Epithelial cell of esophagus (primary cell): ENCODE measurements at regions not wholly inside any gene's neighbourhood (a gene's known extent, or its start where the extent isn't known, plus 50 kb on each side); places are given as distances from the start of the nearest gene placed in this dataset.

Experiments used
- DNase-seq: peaks from one replicate; pipeline ENCODE4 v3.0.0; 2010; ENCODE audit warnings: low read depth
- H3K4me3 ChIP-seq: 2 replicates; pipeline ENCODE4 v1.5.1; 2011; ENCODE audit warnings: mild to moderate bottlenecking, low read length, control low read depth
- TF ChIP-seq, protein P1 (sequence below): IDR thresholded peaks from 2 replicates; pipeline ENCODE4 v1.5.1; 2011; ENCODE audit warnings: low read depth, mild to moderate bottlenecking, low read length, control low read depth, inconsistent platforms; ENCODE audit not compliant: insufficient read depth; ENCODE audit errors: missing control alignments

DNA sequence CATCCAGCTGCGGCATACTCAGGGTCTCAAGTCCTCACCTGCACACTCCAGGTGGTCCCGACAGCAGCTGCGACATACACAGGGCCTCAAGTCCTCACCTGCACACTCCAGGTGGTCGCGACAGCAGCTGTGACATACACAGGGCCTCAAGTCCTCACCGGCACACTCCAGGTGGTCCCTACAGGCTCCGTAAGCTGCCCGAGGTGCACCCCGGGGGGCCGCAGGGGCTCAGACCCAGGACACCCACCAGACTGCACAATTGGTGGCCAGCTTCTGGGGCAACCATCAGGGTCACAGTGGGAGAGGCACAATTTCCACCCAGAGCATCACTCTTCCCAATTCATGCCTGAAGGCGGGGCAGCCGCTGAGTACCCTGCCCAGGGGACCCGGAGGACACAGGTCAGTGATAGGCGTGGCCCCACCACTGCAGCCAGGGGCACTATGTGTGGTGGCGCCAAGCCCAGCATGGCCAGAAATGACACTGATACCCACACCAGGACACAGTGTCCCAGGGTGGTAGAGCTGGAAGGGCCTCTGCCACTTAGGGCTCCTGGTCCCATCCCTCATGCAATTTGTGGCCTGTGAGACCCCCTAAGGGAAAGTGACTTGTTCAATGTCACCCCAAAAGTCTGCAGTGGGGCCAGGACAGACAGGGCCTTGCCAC lies 57.5 kb upstream of the ZNF469 start:
- no peak for DNase-seq
- TF ChIP-seq, protein P1, sequence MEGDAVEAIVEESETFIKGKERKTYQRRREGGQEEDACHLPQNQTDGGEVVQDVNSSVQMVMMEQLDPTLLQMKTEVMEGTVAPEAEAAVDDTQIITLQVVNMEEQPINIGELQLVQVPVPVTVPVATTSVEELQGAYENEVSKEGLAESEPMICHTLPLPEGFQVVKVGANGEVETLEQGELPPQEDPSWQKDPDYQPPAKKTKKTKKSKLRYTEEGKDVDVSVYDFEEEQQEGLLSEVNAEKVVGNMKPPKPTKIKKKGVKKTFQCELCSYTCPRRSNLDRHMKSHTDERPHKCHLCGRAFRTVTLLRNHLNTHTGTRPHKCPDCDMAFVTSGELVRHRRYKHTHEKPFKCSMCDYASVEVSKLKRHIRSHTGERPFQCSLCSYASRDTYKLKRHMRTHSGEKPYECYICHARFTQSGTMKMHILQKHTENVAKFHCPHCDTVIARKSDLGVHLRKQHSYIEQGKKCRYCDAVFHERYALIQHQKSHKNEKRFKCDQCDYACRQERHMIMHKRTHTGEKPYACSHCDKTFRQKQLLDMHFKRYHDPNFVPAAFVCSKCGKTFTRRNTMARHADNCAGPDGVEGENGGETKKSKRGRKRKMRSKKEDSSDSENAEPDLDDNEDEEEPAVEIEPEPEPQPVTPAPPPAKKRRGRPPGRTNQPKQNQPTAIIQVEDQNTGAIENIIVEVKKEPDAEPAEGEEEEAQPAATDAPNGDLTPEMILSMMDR, result no peak
- no peak overlapping the region for H3K4me3 ChIP-seq

DNA sequence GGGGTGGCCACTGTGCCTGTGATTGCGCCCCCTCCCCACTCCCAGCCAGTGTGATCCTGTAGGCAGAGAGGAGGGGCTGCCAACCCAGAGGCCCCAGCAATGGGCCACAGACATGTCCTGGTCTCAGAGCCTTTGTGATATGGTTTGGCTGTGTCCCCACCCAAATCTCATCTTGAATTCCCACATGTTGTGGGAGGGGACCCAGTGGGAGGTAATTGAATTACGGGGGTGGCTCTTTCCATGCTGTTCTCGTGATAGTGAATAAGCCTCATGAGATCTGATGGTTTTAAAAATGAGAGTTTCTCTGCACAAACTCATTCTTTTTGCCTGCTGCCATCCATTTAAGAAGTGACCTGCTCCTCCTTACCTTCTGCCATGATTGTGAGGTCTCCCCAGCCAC lies 56.8 kb upstream of the ZNF469 start:
- TF ChIP-seq, protein P1, result no peak
- no peak for DNase-seq
- no peak overlapping the region for H3K4me3 ChIP-seq

DNA sequence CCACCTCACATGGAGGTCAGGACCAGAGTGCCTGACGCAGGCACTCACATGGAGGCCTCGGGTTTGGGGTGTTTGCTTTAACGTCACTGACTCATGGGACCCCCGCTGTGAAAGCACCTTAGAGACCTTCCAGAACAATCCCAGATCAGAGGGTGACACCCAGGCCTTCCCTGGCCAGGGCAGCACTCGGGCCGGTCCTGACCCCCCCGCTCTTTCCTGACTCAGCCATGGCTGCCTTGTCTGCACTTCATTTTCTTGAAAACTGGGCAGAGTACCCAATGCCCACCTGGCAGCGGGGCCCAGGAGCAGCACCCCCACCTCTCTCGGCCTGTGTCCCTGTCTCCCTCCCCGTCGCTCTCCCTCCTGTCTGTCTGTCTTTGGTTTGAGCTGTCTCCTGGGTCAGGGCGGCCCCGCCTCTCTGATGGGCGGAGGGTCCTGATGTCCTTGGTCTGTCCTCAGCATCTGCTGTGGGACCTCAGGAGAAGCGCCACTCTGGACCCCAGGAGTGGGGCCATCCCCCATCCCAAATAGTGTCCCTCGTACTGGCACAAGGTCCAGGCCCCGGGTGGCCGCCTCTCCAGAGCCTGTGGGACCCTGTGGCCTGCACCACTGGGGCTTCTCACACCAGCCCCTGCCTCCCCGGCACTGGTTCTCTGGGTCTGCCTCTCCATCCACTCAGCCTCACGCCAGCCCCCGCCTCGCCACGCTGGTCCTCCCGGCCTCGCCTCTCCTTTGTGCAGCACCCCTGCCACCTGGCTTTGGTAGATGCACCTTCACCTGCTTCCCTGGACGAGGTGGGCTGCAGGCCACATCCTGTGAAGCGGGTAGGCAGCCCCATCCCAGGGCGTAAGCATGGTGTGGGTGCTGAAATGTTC lies 55.9 kb upstream of the ZNF469 start:
- TF ChIP-seq, protein P1, result no peak
- no peak overlapping the region for H3K4me3 ChIP-seq
- no peak for DNase-seq

DNA sequence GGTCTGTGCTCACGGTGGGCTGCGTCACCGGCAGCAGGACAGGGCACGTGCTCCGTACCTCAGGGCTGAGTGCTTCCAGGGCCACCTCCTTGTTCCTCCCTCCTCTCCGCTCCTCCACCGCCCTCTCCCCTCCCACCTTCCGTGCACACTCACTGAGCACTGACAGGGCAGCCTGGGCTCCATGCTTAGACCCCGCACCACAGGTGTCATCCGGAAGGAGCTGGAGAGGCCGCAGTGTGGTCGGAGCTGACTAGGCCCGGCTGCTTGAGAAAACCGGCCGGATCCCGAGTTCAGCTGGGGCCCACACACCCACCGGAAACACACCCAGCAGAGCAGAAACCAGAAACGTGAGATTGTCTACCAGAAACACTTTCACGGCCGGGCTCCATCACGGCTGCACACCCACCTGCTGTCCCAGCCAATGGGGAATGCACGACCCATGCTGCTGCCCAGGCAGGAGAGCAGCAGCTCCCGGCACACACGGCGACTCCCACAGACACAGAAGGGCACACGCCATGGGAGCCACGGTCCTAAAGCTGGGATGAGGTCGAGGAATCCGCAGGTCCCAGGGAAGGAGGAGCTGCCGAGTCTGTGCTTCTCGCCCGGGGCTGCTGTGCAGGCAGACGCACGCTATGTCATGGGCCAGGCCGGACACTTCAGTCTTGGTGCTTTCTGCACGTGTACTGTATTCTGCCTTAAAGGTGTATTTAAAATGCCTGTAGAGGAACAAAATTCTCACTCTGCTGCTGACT lies 55.0 kb upstream of the ZNF469 start:
- no peak for DNase-seq
- no peak overlapping the region for H3K4me3 ChIP-seq

DNA sequence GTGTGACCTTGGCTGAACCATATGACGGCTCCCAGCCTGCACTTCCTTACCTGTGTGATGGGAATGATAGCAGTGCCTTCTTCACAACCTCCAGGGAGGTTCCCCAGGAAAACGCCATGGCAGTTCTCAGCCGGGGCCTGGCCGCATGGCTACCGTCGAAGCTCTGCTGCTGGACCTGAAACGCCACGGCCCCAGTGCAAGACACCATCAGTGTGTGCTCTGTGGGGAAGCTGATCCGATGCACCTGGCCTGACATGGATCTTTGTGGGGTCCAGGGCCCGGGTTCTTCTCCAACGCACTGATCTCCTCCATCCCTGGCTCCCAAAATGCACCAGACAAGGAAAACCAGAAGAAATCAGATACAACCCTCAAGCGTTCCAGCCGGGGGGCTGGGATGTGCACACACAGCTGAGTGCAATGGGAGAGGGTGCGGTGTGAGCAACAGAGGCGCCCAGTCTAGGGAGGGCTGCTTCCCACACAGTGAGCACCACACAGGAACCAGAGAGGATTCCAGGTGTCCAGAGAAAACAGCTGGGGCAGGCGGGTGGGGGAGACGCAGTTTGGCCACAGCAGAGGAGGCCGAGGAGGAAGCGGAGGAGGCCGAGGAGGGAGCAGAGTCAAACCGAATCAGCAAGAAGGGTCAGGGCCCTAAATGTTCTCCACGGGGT lies 54.3 kb upstream of the ZNF469 start:
- TF ChIP-seq, protein P1, result no peak
- H3K4me3 ChIP-seq, result no peak overlapping the region

More for the DNA sequence above, 55.0 kb upstream of the ZNF469 start:
- TF ChIP-seq, protein P1, result no peak

More for the DNA sequence above, 54.3 kb upstream of the ZNF469 start:
- DNase-seq, result no peak
